Left lobe of liver (tissue), 2 donors: ENCODE measurements at regions not wholly inside any gene's neighbourhood (a gene's known extent, or its start where the extent isn't known, plus 50 kb on each side); places are given as distances from the start of the nearest gene placed in this dataset.

ENCODE experiments used
- ATAC-seq: fragments of 200-7000 bp; cut with Tn5 transposase; one replicate; pipeline ENCODE4 v1.9.1; 2020; ENCODE audit warnings: mild to moderate bottlenecking, moderate library complexity
- DNase-seq: peaks from one replicate; pipeline ENCODE4 v3.0.0-alpha.2; 2020; ENCODE audit warnings: low spot score
- donor health status: DM: no; HTN: no; CAD: no; lungs with moderate emphysema.
- donor health status: DM: no; HTN: yes; CAD: no.

DNA sequence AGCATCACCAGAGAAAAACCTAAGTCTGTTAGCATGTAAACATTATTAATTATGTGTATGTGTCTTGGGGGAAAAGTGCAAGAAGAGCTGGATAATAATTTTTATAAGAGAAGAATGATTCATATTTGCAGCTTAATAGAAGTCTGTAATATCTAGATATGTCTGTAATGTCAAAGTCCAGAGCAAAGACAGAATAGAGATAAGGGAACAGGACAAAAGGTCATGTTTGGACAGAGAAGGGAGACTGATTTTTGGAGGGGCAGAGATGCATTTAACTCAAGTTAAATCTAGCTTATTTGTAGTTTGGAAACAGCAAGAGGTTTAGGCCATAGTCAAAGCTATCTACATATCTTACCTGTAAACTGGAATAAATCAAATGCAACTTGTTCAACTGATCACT, 61.2 kb downstream of the MAGED1 start:
- peak; percentile 72 for ATAC-seq
- no peak for DNase-seq

DNA sequence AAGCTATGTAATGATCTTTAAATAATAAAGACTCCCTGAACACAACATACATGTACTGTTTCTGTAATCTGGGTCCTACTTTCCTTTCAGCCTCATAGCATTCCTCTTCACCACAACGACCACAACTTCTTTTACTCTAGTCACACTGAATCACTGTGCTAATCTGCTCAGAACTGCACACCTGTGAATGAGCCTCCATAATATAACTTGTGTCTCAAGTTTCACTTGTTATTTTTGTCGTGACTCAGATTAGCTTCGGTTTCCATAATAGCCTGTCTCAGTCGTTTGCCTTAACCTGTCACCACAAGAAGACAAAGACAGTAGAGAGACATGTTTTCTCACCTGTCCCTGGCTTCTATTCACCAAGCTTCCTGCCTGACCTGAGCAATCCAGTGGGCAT, 61.8 kb downstream of the MAGED1 start:
- ATAC-seq = no peak
- no peak for DNase-seq

DNA sequence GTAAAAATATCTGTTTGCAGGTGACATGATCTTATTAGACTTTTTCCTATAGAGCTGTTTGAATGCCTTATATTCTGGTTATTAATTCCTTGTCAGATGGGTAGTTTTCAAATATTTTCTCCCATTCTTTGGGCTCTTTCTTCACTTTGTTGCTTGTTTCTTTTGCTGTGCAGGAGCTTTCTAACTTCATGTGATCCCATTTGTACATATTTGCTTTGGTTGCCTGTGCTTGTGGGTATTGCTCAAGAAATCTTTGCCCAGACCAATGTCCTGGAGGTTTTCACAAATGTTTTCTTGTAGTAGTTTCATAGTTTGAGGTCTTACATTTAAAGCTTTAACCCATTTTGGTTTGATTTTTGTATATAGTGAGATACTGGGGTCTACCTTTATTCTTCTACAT, 63.0 kb downstream of the MAGED1 start:
- peak; percentile 53 for ATAC-seq
- DNase-seq = no peak

DNA sequence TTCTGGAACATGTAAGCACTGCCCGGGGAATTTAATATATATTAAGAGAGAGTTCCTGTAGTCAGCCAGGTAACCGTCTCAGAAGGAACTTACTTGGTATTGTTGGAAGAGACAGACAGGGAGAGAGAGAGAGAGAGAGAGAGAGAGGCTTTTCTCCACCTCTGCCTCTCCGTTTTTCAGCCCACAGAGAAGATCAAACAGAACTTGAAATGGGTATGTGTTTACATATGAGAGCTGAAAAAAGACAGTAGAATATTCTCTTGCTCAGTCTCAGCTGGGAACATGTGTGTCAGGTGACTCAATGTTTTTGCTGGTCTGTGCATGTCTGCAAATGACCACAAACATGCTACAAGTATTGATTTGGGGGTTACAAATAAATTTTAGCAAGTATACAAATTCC, 81.9 kb downstream of the MAGED1 start:
- DNase-seq (no peak), ATAC-seq (no peak)

DNA sequence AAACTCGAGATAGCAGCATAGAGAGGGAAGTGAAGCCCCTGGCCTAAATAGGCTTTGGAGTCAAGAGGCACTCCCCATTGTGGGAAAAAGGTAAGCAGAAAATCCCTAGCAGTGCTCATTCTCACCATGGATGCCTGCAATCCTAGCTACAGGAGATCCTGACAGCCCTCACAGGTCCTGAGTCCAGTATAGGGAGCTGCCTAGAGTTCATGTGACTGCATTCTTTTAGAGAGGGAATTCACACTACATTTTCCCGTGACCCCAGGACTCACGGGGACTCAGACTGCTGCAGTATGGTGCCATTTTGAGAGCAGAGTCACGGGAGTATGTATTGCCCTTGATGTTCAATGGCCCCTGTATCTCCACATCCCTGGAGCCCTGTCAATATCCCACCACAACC, 82.4 kb downstream of the MAGED1 start:
- ATAC-seq (peak; percentile 22), DNase-seq (no peak)

DNA sequence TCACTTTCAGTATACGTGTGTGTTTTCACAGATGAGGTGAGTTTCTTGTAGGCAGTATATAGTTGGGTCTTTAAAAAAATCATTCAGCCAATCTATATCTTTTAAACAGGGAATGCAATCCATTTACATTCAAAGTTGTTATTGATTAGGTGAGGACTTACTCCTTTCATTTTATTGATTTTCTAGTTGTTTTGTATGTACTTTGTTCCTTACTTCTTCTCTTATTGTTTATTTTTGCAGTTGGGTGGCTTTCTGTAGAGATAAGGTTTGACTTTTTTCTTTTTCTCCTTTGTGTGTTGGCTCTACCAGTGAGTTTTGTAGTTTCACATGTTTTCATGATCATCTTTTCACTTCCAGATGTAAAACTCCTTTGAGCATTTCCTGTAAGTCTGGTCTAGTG, 83.1 kb downstream of the MAGED1 start:
- ATAC-seq (peak; percentile 34), DNase-seq (no peak)
